ENCODE measurements at regions not wholly inside any gene's neighbourhood (a gene's known extent, or its start where the extent isn't known, plus 50 kb on each side); places are given as distances from the start of the nearest gene placed in this dataset.

GRCh38 chr3:159796744-159797143 is 191.9 kb upstream of the IL12A start:
- H3K9ac ChIP-seq (ENCODE audit: insufficient read length): no peak overlapping the region
- H3K9me3 ChIP-seq (ENCODE audit: low read depth, low read length): no peaks in the 10 kb centered on the region
- H3K36me3 ChIP-seq (ENCODE audit: insufficient read depth, low read length): no peaks in the 10 kb centered on the region
- H3K27ac ChIP-seq: no peak overlapping the region
- no peak overlapping the region for H3K4me3 ChIP-seq
- no peak for DNase-seq (ENCODE audit: low read depth, low spot score)
- TF ChIP-seq POLR2AphosphoS5 (IDR thresholded peaks at IDR 0.05; ENCODE audit: borderline replicate concordance, low read depth, low read length): no peak
- TF ChIP-seq EZH2 (IDR thresholded peaks at IDR 0.05): no peak
- TF ChIP-seq FOXP2 (optimal IDR thresholded peaks at IDR 0.05; ENCODE audit: control extremely low read depth, extremely low read length, insufficient read depth): no peak

GRCh38 chr3:159797771-159798170 is 190.9 kb upstream of the IL12A start:
- H3K36me3 ChIP-seq (ENCODE audit: insufficient read depth, low read length): no peaks in the 10 kb centered on the region
- no peak overlapping the region for H3K27ac ChIP-seq
- H3K9me3 ChIP-seq (ENCODE audit: low read depth, low read length): no peaks in the 10 kb centered on the region
- no peak for TF ChIP-seq EZH2 (IDR thresholded peaks at IDR 0.05)
- TF ChIP-seq POLR2AphosphoS5 (IDR thresholded peaks at IDR 0.05; ENCODE audit: borderline replicate concordance, low read depth, low read length): no peak
- no peak for TF ChIP-seq FOXP2 (optimal IDR thresholded peaks at IDR 0.05; ENCODE audit: control extremely low read depth, extremely low read length, insufficient read depth)
- no peak overlapping the region for H3K4me3 ChIP-seq
- H3K9ac ChIP-seq (ENCODE audit: insufficient read length): no peak overlapping the region
- no peak for DNase-seq (ENCODE audit: low read depth, low spot score)

GRCh38 chr3:159798951-159799350 is 189.7 kb upstream of the IL12A start:
- no peaks in the 10 kb centered on the region for H3K36me3 ChIP-seq (ENCODE audit: insufficient read depth, low read length)
- H3K9me3 ChIP-seq (ENCODE audit: low read depth, low read length): no peaks in the 10 kb centered on the region
- no peak overlapping the region for H3K9ac ChIP-seq (ENCODE audit: insufficient read length)
- TF ChIP-seq POLR2AphosphoS5 (IDR thresholded peaks at IDR 0.05; ENCODE audit: borderline replicate concordance, low read depth, low read length): no peak
- no peak for DNase-seq (ENCODE audit: low read depth, low spot score)
- H3K4me3 ChIP-seq: no peak overlapping the region
- no peak overlapping the region for H3K27ac ChIP-seq

- TF ChIP-seq FOXP2 (optimal IDR thresholded peaks at IDR 0.05; ENCODE audit: control extremely low read depth, extremely low read length, insufficient read depth) (no peak), EZH2 (IDR thresholded peaks at IDR 0.05) (no peak), POLR2AphosphoS5 (IDR thresholded peaks at IDR 0.05; ENCODE audit: borderline replicate concordance, low read depth, low read length) (no peak)
- DNase-seq (ENCODE audit: low read depth, low spot score): no peak
- Histone ChIP-seq H3K9me3 (ENCODE audit: low read depth, low read length) (no peaks in the 10 kb centered on the region), H3K9ac (ENCODE audit: insufficient read length) (no peak overlapping the region), H3K36me3 (ENCODE audit: insufficient read depth, low read length) (no peaks in the 10 kb centered on the region), H3K27ac (no peak overlapping the region), H3K4me3 (no peak overlapping the region)
These were observed 188.0 kb upstream of the IL12A start for GRCh38 chr3:159800434-159801155.

GRCh38 chr3:159802864-159803263 is 185.8 kb upstream of the IL12A start:
- Histone ChIP-seq H3K9me3 (ENCODE audit: low read depth, low read length) (no peaks in the 10 kb centered on the region), H3K27ac (no peak overlapping the region), H3K9ac (ENCODE audit: insufficient read length) (no peak overlapping the region), H3K4me3 (no peak overlapping the region), H3K36me3 (ENCODE audit: insufficient read depth, low read length) (no peaks in the 10 kb centered on the region)
- TF ChIP-seq EZH2 (IDR thresholded peaks at IDR 0.05) (no peak), POLR2AphosphoS5 (IDR thresholded peaks at IDR 0.05; ENCODE audit: borderline replicate concordance, low read depth, low read length) (no peak), FOXP2 (optimal IDR thresholded peaks at IDR 0.05; ENCODE audit: control extremely low read depth, extremely low read length, insufficient read depth) (no peak)
- no peak for DNase-seq (ENCODE audit: low read depth, low spot score)

- no peak overlapping the region for H3K27ac ChIP-seq
- no peak overlapping the region for H3K4me3 ChIP-seq
- no peak for DNase-seq (ENCODE audit: low read depth, low spot score)
- no peaks in the 10 kb centered on the region for H3K36me3 ChIP-seq (ENCODE audit: insufficient read depth, low read length)
- H3K9me3 ChIP-seq (ENCODE audit: low read depth, low read length): no peaks in the 10 kb centered on the region
- no peak for TF ChIP-seq POLR2AphosphoS5 (IDR thresholded peaks at IDR 0.05; ENCODE audit: borderline replicate concordance, low read depth, low read length)
- TF ChIP-seq FOXP2 (optimal IDR thresholded peaks at IDR 0.05; ENCODE audit: control extremely low read depth, extremely low read length, insufficient read depth): no peak
- TF ChIP-seq EZH2 (IDR thresholded peaks at IDR 0.05): no peak
- H3K9ac ChIP-seq (ENCODE audit: insufficient read length): no peak overlapping the region
These were observed 185.2 kb upstream of the IL12A start for GRCh38 chr3:159803459-159803858.

GRCh38 chr3:159804726-159805410 is 183.8 kb upstream of the IL12A start:
- DNase-seq (ENCODE audit: low read depth, low spot score): peak; percentile 44
- H3K36me3 ChIP-seq (ENCODE audit: insufficient read depth, low read length): no peaks in the 10 kb centered on the region
- H3K4me3 ChIP-seq: no peak overlapping the region
- H3K9ac ChIP-seq (ENCODE audit: insufficient read length): no peak overlapping the region
- TF ChIP-seq FOXP2 (optimal IDR thresholded peaks at IDR 0.05; ENCODE audit: control extremely low read depth, extremely low read length, insufficient read depth): no peak
- no peak for TF ChIP-seq EZH2 (IDR thresholded peaks at IDR 0.05)
- no peak for TF ChIP-seq POLR2AphosphoS5 (IDR thresholded peaks at IDR 0.05; ENCODE audit: borderline replicate concordance, low read depth, low read length)
- no peak overlapping the region for H3K27ac ChIP-seq
- no peaks in the 10 kb centered on the region for H3K9me3 ChIP-seq (ENCODE audit: low read depth, low read length)

GRCh38 chr3:159805411-159805772 is 183.2 kb upstream of the IL12A start:
- DNase-seq (ENCODE audit: low read depth, low spot score): no peak
- H3K9me3 ChIP-seq (ENCODE audit: low read depth, low read length): no peaks in the 10 kb centered on the region
- no peak overlapping the region for H3K27ac ChIP-seq
- no peak overlapping the region for H3K9ac ChIP-seq (ENCODE audit: insufficient read length)
- H3K4me3 ChIP-seq: no peak overlapping the region
- no peak for TF ChIP-seq EZH2 (IDR thresholded peaks at IDR 0.05)
- no peak for TF ChIP-seq FOXP2 (optimal IDR thresholded peaks at IDR 0.05; ENCODE audit: control extremely low read depth, extremely low read length, insufficient read depth)
- TF ChIP-seq POLR2AphosphoS5 (IDR thresholded peaks at IDR 0.05; ENCODE audit: borderline replicate concordance, low read depth, low read length): no peak
- no peaks in the 10 kb centered on the region for H3K36me3 ChIP-seq (ENCODE audit: insufficient read depth, low read length)

Measured in SK-N-MC (cell line).